ENCODE measurements at regions not wholly inside any gene's neighbourhood (a gene's known extent, or its start where the extent isn't known, plus 50 kb on each side); places are given as distances from the start of the nearest gene placed in this dataset.

DNA sequence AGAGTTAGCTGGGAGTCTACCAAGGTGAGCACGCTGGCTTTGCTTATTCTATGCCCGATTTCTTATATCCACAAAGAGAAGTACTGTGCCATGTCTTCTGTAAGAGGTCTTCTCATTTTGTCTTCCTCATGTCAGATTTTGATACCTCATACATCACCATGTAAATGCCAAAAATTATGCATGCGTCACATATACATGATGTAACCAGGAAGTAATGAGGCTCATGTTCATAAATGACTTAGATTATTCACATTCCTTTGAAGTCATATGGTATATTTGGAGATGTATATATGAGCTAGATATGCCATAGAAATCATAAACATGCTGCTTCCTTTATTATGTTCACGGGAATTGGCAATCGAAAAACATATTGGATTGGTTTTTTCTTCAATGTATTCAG, 97.7 kb upstream of the CELF2 start:
- Mint-ChIP-seq H3K4me3 (no peak overlapping the region), H3K9me3 (peaks cover 2% of the 10 kb centered on the region), H3K27ac (no peak overlapping the region), H3K4me1 (no peaks in the 10 kb centered on the region), H3K27me3 (peaks cover 6% of the 10 kb centered on the region), H3K36me3 (no peaks in the 10 kb centered on the region)
- ATAC-seq (ENCODE audit: low read depth) = no peak
- DNase-seq (ENCODE audit: low spot score in 2 of 2) = no peak

DNA sequence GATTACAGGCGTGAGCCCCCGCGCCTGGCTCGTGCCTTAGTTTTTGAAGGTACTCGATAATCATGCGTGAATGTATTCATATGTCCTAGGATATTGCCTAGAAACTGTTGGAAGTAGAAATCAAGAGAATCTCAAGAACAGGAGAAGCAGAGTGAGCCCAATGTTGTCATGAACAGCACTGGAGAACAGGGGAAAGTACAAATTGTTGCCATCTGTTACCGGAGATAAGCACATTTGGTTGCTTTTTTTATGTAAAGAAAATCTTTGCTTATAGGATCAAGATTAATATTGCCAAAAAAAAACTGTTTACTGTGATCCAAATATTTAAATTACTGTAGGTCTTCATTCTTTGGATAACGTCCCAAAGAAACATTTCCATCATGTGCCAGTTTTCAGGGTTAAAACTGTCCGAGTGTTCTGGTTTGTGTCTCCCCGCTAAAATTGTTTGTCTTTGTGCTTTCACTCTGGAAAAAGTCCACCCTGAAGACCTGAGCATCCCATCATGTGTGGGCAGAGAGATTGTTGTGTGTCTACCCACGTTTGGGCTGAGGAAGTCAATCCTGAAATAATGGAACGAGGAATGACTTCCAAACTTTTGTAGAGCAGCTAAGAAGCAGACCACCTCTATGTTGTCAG, 95.7 kb upstream of the CELF2 start:
- Mint-ChIP-seq H3K9me3 (peaks cover 2% of the 10 kb centered on the region), H3K27ac (no peak overlapping the region), H3K36me3 (no peaks in the 10 kb centered on the region), H3K27me3 (peaks cover 12% of the 10 kb centered on the region), H3K4me3 (no peak overlapping the region), H3K4me1 (no peaks in the 10 kb centered on the region)
- DNase-seq (ENCODE audit: low spot score in 2 of 2) (no peak), ATAC-seq (ENCODE audit: low read depth) (no peak)

- Mint-ChIP-seq H3K4me1 (no peaks in the 10 kb centered on the region), H3K4me3 (no peak overlapping the region), H3K36me3 (no peaks in the 10 kb centered on the region), H3K27ac (no peak overlapping the region), H3K27me3 (peaks cover 16% of the 10 kb centered on the region), H3K9me3 (peaks cover 2% of the 10 kb centered on the region)
- DNase-seq (ENCODE audit: low spot score in 2 of 2) (no peak), ATAC-seq (ENCODE audit: low read depth) (no peak)
These were observed 94.5 kb upstream of the CELF2 start for GRCh38 chr10:10923029-10923651.

DNA sequence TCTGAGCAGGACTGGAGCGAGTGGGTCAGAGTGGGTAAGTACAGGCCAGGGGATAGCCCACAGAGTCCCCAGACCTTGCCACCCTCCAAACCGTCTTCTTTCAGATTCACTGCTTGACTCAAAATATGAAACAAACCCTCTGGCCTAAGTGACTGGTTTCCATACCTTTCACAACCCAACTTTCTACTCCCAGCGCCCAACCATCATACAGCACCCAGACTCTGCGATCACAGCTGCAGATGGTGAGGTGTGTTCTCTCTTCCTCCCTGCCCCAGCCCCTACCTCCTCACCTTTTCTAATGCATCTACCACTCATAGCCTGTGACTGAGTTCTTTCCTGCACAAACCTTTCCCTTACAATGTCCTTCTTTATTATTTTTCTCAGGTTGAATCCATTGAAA, 92.0 kb upstream of the CELF2 start:
- no peak for ATAC-seq (ENCODE audit: low read depth)
- no peaks in the 10 kb centered on the region for H3K36me3 Mint-ChIP-seq
- H3K27ac Mint-ChIP-seq = no peak overlapping the region
- no peak for DNase-seq (ENCODE audit: low spot score in 2 of 2)
- no peaks in the 10 kb centered on the region for H3K4me1 Mint-ChIP-seq
- no peak overlapping the region for H3K4me3 Mint-ChIP-seq
- H3K9me3 Mint-ChIP-seq = no peaks in the 10 kb centered on the region
- H3K27me3 Mint-ChIP-seq = peaks cover 13% of the 10 kb centered on the region

GRCh38 chr10:10927608-10928007, 90.1 kb upstream of the CELF2 start:
- H3K4me3 Mint-ChIP-seq = no peak overlapping the region
- H3K4me1 Mint-ChIP-seq = no peaks in the 10 kb centered on the region
- no peak for ATAC-seq (ENCODE audit: low read depth)
- peaks cover 13% of the 10 kb centered on the region for H3K27me3 Mint-ChIP-seq
- H3K27ac Mint-ChIP-seq = no peak overlapping the region
- no peaks in the 10 kb centered on the region for H3K36me3 Mint-ChIP-seq
- no peak for DNase-seq (ENCODE audit: low spot score in 2 of 2)
- H3K9me3 Mint-ChIP-seq = no peaks in the 10 kb centered on the region

DNA sequence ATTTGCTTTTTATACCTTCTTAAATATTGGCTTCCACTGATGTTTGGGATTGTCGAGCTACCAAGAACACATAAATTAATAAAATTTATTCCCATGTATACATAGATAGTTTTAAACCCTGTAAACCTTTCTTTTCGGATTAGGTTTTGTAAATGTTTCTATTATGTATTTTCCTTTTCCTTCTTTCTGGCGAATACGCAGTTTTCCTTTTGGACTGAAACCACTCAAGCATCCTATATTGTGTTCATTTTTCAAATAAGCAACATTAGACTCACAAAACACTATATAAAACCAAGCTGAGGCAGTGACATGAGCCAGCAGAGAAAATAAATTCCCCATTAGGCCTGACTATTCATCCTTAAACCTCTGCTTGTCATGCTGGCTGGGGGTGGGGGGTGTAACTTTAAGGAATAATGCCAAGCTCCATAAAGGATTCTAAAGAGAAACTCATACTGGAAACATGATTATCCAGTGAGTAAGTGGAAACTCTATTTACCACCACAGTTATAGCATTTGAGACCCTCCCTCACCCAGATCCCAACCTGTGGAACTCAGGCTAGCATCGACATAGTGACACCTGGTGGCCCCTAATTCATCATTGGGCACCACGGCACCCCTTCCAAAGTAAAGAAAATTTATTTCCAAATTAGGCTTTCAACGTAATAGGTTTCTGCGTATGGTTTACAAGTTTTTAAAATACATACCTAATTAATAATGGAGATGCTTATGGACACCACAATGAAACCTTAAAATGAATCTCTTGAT, 86.5 kb upstream of the CELF2 start:
- Mint-ChIP-seq H3K4me1 (no peaks in the 10 kb centered on the region), H3K27ac (no peak overlapping the region), H3K27me3 (peaks cover 13% of the 10 kb centered on the region), H3K9me3 (no peaks in the 10 kb centered on the region), H3K36me3 (no peaks in the 10 kb centered on the region), H3K4me3 (no peak overlapping the region)
- DNase-seq (ENCODE audit: low spot score in 2 of 2) = no peak
- ATAC-seq (ENCODE audit: low read depth) = no peak

DNA sequence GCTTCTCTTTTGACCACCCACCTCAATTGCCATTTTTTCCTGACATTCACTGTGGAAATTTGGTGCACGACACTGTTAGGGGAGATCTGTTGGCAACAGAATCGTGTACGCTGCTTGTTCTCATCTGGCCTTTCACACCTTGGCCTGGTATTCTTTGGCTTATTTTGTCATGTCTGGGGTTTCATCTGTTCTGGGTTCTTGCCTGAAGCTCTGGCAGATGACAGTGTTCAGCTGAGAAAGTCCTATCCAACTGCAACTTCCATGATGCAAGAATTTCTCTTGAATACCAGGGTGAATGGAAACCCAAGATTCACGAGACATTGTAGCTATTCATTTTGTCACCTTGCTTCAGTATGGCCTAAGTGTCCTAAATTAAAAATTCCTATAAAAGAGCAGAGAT, 82.6 kb upstream of the CELF2 start:
- DNase-seq (ENCODE audit: low spot score in 2 of 2) = no peak
- Mint-ChIP-seq H3K27me3 (peaks cover 11% of the 10 kb centered on the region), H3K27ac (no peak overlapping the region), H3K4me1 (no peaks in the 10 kb centered on the region), H3K4me3 (no peak overlapping the region), H3K9me3 (no peaks in the 10 kb centered on the region), H3K36me3 (no peaks in the 10 kb centered on the region)
- ATAC-seq (ENCODE audit: low read depth) = no peak

- Mint-ChIP-seq H3K4me3 (no peak overlapping the region), H3K36me3 (no peaks in the 10 kb centered on the region), H3K9me3 (peaks cover 7% of the 10 kb centered on the region), H3K27me3 (peaks cover 12% of the 10 kb centered on the region), H3K27ac (no peak overlapping the region), H3K4me1 (no peaks in the 10 kb centered on the region)
- DNase-seq (ENCODE audit: low spot score in 2 of 2) = no peak
- no peak for ATAC-seq (ENCODE audit: low read depth)
These were observed 79.0 kb upstream of the CELF2 start for GRCh38 chr10:10938676-10939075.

DNA sequence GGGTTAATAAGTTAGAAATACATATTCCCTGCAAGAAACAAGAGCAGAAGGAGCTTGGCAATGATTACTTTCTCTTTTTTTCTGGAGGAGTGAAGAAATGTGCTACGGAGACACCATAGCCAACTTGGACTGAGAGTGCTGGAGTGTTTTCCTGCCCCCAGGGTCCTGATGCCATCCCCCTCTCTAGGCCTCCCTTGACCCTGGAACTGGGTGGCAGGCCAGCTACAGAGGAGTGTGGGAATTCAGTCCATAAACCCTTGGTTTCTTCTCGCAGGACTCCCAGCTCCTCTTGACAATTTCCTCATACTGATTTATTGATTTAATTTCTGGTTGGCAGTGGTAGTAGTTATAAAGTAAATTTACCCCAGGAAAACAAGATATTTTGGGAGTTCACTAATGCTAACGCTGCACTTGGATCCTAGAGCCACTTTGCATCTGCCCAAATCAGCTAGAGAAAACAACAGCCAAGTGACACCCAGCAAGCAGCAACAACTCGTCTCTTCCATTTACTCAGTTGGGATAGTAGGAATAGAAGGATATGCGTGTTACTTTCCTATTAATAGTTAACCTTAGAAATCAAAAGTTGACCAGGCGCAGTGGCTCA, 76.4 kb upstream of the CELF2 start:
- H3K9me3 Mint-ChIP-seq = peaks cover 7% of the 10 kb centered on the region
- H3K4me1 Mint-ChIP-seq = no peaks in the 10 kb centered on the region
- peaks cover 22% of the 10 kb centered on the region for H3K27me3 Mint-ChIP-seq
- ATAC-seq (ENCODE audit: low read depth) (no peak), DNase-seq (ENCODE audit: low spot score in 2 of 2) (no peak)
- no peaks in the 10 kb centered on the region for H3K36me3 Mint-ChIP-seq
- no peak overlapping the region for H3K4me3 Mint-ChIP-seq
- H3K27ac Mint-ChIP-seq = no peak overlapping the region

DNA sequence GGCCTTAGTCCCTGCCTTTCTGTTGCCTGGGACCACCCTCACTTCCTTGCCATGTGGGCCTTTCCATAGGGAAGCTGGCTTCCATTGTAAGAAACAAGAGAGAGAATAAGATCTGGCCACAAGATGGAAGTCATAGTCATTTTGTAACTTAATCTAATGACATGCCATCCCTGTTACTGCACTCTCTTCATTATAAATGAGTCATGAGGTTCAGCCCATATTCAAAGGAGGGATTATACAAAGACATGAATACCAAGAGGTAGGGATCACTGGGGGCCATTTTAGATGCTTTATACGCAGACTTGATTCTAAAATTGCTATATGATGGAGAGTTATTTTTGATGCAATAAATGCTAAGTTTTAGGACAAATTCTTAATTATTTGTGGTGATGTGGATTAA, 75.2 kb upstream of the CELF2 start:
- Mint-ChIP-seq H3K36me3 (no peaks in the 10 kb centered on the region), H3K4me1 (no peaks in the 10 kb centered on the region), H3K27me3 (peaks cover 27% of the 10 kb centered on the region), H3K27ac (no peak overlapping the region), H3K4me3 (no peak overlapping the region), H3K9me3 (peaks cover 7% of the 10 kb centered on the region)
- DNase-seq (ENCODE audit: low spot score in 2 of 2) (no peak), ATAC-seq (ENCODE audit: low read depth) (no peak)

GRCh38 chr10:10946081-10946480, 71.6 kb upstream of the CELF2 start:
- Mint-ChIP-seq H3K36me3 (no peaks in the 10 kb centered on the region), H3K27me3 (peaks cover 36% of the 10 kb centered on the region), H3K4me3 (no peak overlapping the region), H3K27ac (no peak overlapping the region), H3K9me3 (peaks cover 5% of the 10 kb centered on the region), H3K4me1 (no peaks in the 10 kb centered on the region)
- ATAC-seq (ENCODE audit: low read depth) (no peak), DNase-seq (ENCODE audit: low spot score in 2 of 2) (no peak)

DNA sequence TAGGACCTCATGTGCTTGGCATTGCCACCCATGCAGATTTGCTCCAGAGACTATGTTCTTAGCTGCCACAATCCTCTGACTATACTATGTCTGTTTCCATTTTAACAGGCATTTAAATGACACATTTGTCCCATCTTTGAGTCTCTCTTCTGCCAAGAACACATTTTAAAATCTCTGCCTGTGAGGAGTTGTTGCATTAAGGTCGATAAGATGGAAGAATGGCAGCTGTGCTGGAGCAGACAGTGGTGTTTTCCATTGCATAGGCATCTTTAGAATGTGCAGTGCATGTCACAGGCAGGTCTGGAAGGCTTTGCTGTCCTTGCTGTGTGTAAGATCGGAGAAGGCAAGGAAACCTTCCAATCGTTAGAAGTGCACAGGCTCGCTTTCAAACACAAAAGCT, 70.9 kb upstream of the CELF2 start:
- Mint-ChIP-seq H3K4me3 (no peak overlapping the region), H3K27ac (no peak overlapping the region), H3K9me3 (peaks cover 5% of the 10 kb centered on the region), H3K36me3 (no peaks in the 10 kb centered on the region), H3K4me1 (no peaks in the 10 kb centered on the region), H3K27me3 (peaks cover 36% of the 10 kb centered on the region)
- no peak for ATAC-seq (ENCODE audit: low read depth)
- DNase-seq (ENCODE audit: low spot score in 2 of 2) = no peak

- ATAC-seq (ENCODE audit: low read depth) (no peak), DNase-seq (ENCODE audit: low spot score in 2 of 2) (no peak)
- peaks cover 18% of the 10 kb centered on the region for H3K27me3 Mint-ChIP-seq
- H3K36me3 Mint-ChIP-seq = no peaks in the 10 kb centered on the region
- no peaks in the 10 kb centered on the region for H3K9me3 Mint-ChIP-seq
- no peak overlapping the region for H3K4me3 Mint-ChIP-seq
- no peak overlapping the region for H3K27ac Mint-ChIP-seq
- H3K4me1 Mint-ChIP-seq = no peaks in the 10 kb centered on the region
These were observed 66.0 kb upstream of the CELF2 start for GRCh38 chr10:10951675-10952074.

GRCh38 chr10:10952800-10953199, 64.9 kb upstream of the CELF2 start:
- ATAC-seq (ENCODE audit: low read depth) (no peak), DNase-seq (ENCODE audit: low spot score in 2 of 2) (no peak)
- Mint-ChIP-seq H3K9me3 (no peaks in the 10 kb centered on the region), H3K4me3 (no peak overlapping the region), H3K36me3 (no peaks in the 10 kb centered on the region), H3K4me1 (no peaks in the 10 kb centered on the region), H3K27ac (no peak overlapping the region), H3K27me3 (peaks cover 15% of the 10 kb centered on the region)

Data from memory B cell (primary cell).